PC-3 (cell line): ENCODE measurements at regions not wholly inside any gene's neighbourhood (a gene's known extent, or its start where the extent isn't known, plus 50 kb on each side); places are given as distances from the start of the nearest gene placed in this dataset.

ENCODE experiments used
- CTCF ChIP-seq: fragments of 300-600 bp; sonication (generic); conservative IDR thresholded peaks from 2 replicates; pipeline ENCODE4 v1.5.1; 2017; ENCODE audit warnings: antibody characterized with exemption, low read depth, mild to moderate bottlenecking, low read length
- EZH2 ChIP-seq: fragments of 300-600 bp; sonication (generic); IDR thresholded peaks from one replicate; pipeline ENCODE4 v1.6.1; 2017; ENCODE audit warnings: antibody characterized with exemption, mild to moderate bottlenecking, low read length; ENCODE audit not compliant: unreplicated experiment
- EZH2phosphoT487 ChIP-seq: fragments of 300-600 bp; sonication (generic); IDR thresholded peaks from 2 replicates; pipeline ENCODE4 v1.6.1; 2018; ENCODE audit warnings: mild to moderate bottlenecking, antibody characterized with exemption, low read length, borderline replicate concordance

GRCh38 chr9:2338777-2339365, 282.7 kb upstream of the VLDLR start:
- TF ChIP-seq CTCF = no peak
- no peak for TF ChIP-seq EZH2
- no peak for TF ChIP-seq EZH2phosphoT487
